T-helper 2 cell treated with Interferon-gamma antibody and Interleukin-4, amounts not matched to agents 5 μg/mL and 100 μg/mL, for 36 hours (primary cell): ENCODE measurements at regions not wholly inside any gene's neighbourhood (a gene's known extent, or its start where the extent isn't known, plus 50 kb on each side); places are given as distances from the start of the nearest gene placed in this dataset.

Source experiments
- DNase-seq: peaks from one replicate; pipeline ENCODE4 v3.0.0; 2021; ENCODE audit warnings: low spot score
- H3K27ac Mint-ChIP-seq: one replicate; pipeline ENCODE4 v1.8.0; 2021; ENCODE audit warnings: mild to moderate bottlenecking, mixed read lengths
- H3K27me3 Mint-ChIP-seq: one replicate; pipeline ENCODE4 v1.8.0; 2021; ENCODE audit warnings: low read depth, mixed read lengths
- H3K36me3 Mint-ChIP-seq: one replicate; pipeline ENCODE4 v1.8.0; 2021; ENCODE audit warnings: low read depth, mixed read lengths
- H3K4me1 Mint-ChIP-seq: one replicate; pipeline ENCODE4 v1.8.0; 2021; ENCODE audit warnings: low read depth, mixed read lengths
- H3K4me3 Mint-ChIP-seq: one replicate; pipeline ENCODE4 v1.8.0; 2022; ENCODE audit warnings: mild to moderate bottlenecking, moderate library complexity, mixed read lengths
- H3K9me3 Mint-ChIP-seq: one replicate; pipeline ENCODE4 v1.8.0; 2021; ENCODE audit warnings: mixed read lengths

DNA sequence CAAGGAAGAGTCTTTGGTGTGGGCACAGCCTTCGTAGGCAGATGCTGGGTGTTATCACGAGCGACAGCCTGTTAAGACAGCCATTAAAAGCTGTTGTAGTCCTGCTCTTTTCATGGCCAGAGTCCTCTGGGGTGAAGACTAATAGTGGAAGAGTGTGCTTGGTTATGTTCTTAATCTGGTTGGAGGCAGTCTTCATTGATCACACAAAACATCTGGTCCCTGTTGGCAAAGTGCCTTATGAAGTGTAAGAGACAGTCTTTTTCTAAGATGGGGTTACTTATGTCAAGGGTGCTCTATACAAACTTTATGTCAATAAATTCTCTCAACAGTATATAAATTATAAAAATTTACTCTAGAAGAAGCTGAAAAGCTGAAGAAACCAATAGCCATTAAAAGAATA lies 280.4 kb downstream of the CAAP1 start:
- Mint-ChIP-seq H3K9me3 (no peaks in the 10 kb centered on the region), H3K4me1 (no peaks in the 10 kb centered on the region), H3K27ac (no peak overlapping the region), H3K27me3 (no peaks in the 10 kb centered on the region), H3K4me3 (no peak overlapping the region), H3K36me3 (no peaks in the 10 kb centered on the region)
- no peak for DNase-seq

GRCh38 chr9:26606756-26607155 lies 285.8 kb downstream of the CAAP1 start:
- Mint-ChIP-seq H3K27ac (no peak overlapping the region), H3K4me1 (no peaks in the 10 kb centered on the region), H3K36me3 (no peaks in the 10 kb centered on the region), H3K9me3 (peaks cover 4% of the 10 kb centered on the region), H3K4me3 (no peak overlapping the region), H3K27me3 (no peaks in the 10 kb centered on the region)
- DNase-seq = no peak

DNA sequence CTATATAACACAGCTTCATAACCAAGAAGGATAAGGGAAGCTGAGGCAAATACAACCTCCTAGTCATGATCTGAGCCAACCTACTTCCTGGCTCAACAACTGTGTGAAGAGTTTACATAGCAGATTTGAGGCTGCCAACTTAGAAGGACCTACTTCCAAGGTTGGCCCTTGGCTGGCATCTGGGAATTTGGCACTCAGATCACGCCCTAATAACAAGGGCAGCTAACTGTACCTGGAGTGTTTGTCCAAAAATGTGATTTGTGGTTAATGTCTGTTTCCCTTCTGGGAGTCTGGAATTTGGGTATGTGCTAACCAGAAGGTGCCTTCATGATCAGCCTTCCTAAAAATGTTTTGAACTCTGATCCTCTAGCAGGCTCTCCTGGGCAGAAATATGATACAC lies 287.2 kb downstream of the CAAP1 start:
- no peak for DNase-seq
- peaks cover 10% of the 10 kb centered on the region for H3K9me3 Mint-ChIP-seq
- no peaks in the 10 kb centered on the region for H3K4me1 Mint-ChIP-seq
- no peaks in the 10 kb centered on the region for H3K27me3 Mint-ChIP-seq
- H3K4me3 Mint-ChIP-seq = no peak overlapping the region
- H3K27ac Mint-ChIP-seq = no peak overlapping the region
- no peaks in the 10 kb centered on the region for H3K36me3 Mint-ChIP-seq

GRCh38 chr9:26604076-26604662 lies 288.4 kb downstream of the CAAP1 start:
- H3K4me1 Mint-ChIP-seq = no peaks in the 10 kb centered on the region
- H3K9me3 Mint-ChIP-seq = peaks cover 10% of the 10 kb centered on the region
- H3K36me3 Mint-ChIP-seq = no peaks in the 10 kb centered on the region
- H3K4me3 Mint-ChIP-seq = no peak overlapping the region
- H3K27ac Mint-ChIP-seq = no peak overlapping the region
- H3K27me3 Mint-ChIP-seq = no peaks in the 10 kb centered on the region
- no peak for DNase-seq

- Mint-ChIP-seq H3K27me3 (no peaks in the 10 kb centered on the region), H3K9me3 (peaks cover 10% of the 10 kb centered on the region), H3K4me1 (no peaks in the 10 kb centered on the region), H3K27ac (no peak overlapping the region), H3K4me3 (no peak overlapping the region), H3K36me3 (no peaks in the 10 kb centered on the region)
- no peak for DNase-seq
These were observed 289.0 kb downstream of the CAAP1 start for GRCh38 chr9:26603617-26604016.

DNA sequence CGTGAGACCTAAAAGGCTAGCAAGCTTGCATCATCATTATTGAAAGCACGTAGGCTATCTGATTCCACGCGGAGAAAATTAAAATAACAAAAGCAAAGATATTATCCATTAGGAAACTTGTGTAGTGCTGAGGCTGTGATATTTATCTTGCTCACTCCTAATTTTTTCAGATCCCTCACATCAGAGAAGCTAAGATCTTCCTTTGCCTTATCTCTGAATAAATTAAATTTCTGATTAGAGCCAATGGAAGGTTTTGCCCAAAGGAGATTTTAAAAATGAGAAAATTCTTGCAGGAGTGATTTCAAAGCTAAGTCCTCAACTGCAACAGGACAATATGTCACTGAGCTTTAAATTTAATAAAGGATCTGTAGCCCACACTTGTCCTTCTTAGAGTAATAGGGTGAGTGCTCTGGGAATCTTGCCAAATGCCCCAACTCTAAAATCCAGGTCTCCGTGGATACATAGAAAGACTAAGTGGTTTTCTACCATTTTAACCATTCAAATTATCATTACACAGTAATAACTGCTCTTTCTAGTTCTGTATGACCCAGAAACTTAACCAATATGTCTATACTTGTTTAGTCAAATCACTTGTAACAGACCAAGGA lies 295.0 kb downstream of the CAAP1 start:
- Mint-ChIP-seq H3K36me3 (no peaks in the 10 kb centered on the region), H3K4me3 (no peak overlapping the region), H3K27ac (no peak overlapping the region), H3K4me1 (no peaks in the 10 kb centered on the region), H3K9me3 (peaks cover 24% of the 10 kb centered on the region), H3K27me3 (no peaks in the 10 kb centered on the region)
- DNase-seq = no peak

DNA sequence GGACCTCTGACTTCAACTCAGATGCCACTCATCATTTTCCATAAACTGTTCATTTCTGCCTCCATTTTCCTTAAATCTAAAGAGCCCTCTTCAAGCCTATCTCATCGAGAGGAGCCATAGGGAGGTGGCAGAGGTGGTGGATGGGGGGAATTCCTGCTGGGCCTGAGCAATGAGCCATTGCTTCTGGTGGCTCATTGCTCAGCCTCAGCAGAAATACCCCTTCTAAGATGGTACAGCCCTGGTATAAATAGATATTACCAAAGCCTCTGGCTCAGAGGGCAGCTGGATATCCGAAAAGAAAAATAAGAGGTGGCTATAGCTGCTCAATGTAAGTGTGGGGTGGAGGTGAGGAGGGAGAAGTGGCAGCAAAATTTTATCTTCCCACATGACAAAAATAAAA lies 313.5 kb downstream of the CAAP1 start:
- Mint-ChIP-seq H3K4me1 (no peaks in the 10 kb centered on the region), H3K36me3 (no peaks in the 10 kb centered on the region)

GRCh38 chr9:26574898-26575440 lies 317.6 kb downstream of the CAAP1 start:
- Mint-ChIP-seq H3K36me3 (no peaks in the 10 kb centered on the region), H3K9me3 (no peaks in the 10 kb centered on the region), H3K4me1 (no peaks in the 10 kb centered on the region), H3K27ac (no peak overlapping the region), H3K27me3 (no peaks in the 10 kb centered on the region), H3K4me3 (no peak overlapping the region)
- no peak for DNase-seq

More for the DNA sequence above, 313.5 kb downstream of the CAAP1 start:
- Mint-ChIP-seq H3K27me3 (no peaks in the 10 kb centered on the region), H3K27ac (no peak overlapping the region), H3K4me3 (no peak overlapping the region), H3K9me3 (no peaks in the 10 kb centered on the region)
- DNase-seq = no peak

DNA sequence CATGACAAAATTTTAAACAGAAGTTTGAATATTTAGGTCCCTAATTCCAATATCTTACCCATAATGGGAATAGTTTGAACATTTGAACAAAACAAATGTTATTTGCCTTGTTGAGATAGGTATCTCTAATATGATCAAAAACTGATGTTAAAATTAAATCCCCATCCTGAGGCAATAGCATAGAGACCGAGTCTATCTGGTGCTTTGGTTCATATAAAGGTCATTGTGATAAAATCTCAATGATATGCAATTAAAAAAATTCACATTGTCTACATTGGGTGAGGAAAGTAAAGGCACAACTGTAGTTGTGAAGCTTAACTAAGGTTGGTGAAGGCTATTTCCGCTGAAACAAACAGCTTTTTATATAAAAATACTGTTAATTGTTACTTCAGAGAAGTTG lies 318.3 kb downstream of the CAAP1 start:
- Mint-ChIP-seq H3K4me3 (no peak overlapping the region), H3K36me3 (no peaks in the 10 kb centered on the region), H3K27ac (no peak overlapping the region), H3K9me3 (no peaks in the 10 kb centered on the region), H3K27me3 (no peaks in the 10 kb centered on the region), H3K4me1 (no peaks in the 10 kb centered on the region)
- no peak for DNase-seq

GRCh38 chr9:26567976-26568375 lies 324.6 kb downstream of the CAAP1 start:
- Mint-ChIP-seq H3K4me1 (no peaks in the 10 kb centered on the region), H3K36me3 (no peaks in the 10 kb centered on the region), H3K27ac (no peak overlapping the region), H3K4me3 (no peak overlapping the region), H3K27me3 (no peaks in the 10 kb centered on the region), H3K9me3 (peaks cover 4% of the 10 kb centered on the region)
- DNase-seq = no peak

DNA sequence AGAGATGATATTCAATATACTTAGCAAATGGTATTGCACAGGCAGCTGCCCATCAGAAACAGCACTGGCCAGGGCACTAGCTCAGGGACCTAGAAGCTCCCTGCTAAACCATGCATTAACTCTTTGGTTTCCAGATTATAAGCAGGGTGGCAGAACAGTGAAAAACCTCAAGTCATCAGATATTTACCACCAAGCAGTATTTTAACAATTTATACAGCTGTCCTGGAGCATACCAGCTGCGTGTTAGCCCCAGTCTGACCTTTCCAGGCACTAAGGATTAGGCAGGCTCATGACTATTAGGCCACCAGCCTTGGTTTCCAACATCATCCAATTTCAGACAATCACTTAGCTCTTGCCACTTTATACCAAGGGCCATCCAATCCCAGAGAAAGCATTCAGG lies 326.5 kb downstream of the CAAP1 start:
- no peaks in the 10 kb centered on the region for H3K36me3 Mint-ChIP-seq
- no peaks in the 10 kb centered on the region for H3K27me3 Mint-ChIP-seq
- H3K9me3 Mint-ChIP-seq = peaks cover 14% of the 10 kb centered on the region
- H3K4me1 Mint-ChIP-seq = no peaks in the 10 kb centered on the region
- no peak overlapping the region for H3K27ac Mint-ChIP-seq
- DNase-seq = no peak
- H3K4me3 Mint-ChIP-seq = no peak overlapping the region

DNA sequence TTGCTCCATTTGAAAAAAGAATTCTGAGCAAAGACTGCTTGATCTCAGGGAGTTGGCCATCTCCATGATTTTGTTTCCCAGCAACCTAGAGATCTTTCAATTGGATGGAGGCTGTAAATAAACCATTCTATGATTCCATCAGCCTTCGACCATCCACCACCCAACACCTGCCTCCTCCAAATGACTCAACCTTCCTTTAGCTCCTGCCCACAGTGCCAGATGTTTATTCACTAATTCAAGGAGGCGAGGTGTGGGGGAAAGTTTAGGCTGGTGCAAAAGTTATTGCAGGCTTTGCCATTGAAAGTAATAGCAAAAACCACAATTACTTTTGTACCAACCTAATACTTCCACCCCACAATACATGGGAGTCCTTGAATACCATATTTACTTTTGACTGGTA lies 327.5 kb downstream of the CAAP1 start:
- H3K9me3 Mint-ChIP-seq = peaks cover 14% of the 10 kb centered on the region
- no peaks in the 10 kb centered on the region for H3K27me3 Mint-ChIP-seq
- H3K4me1 Mint-ChIP-seq = no peaks in the 10 kb centered on the region
- DNase-seq = no peak
- no peak overlapping the region for H3K4me3 Mint-ChIP-seq
- no peak overlapping the region for H3K27ac Mint-ChIP-seq
- no peaks in the 10 kb centered on the region for H3K36me3 Mint-ChIP-seq

GRCh38 chr9:26562338-26562737 lies 330.3 kb downstream of the CAAP1 start:
- peaks cover 16% of the 10 kb centered on the region for H3K9me3 Mint-ChIP-seq
- DNase-seq = no peak
- no peak overlapping the region for H3K4me3 Mint-ChIP-seq
- no peaks in the 10 kb centered on the region for H3K4me1 Mint-ChIP-seq
- no peaks in the 10 kb centered on the region for H3K27me3 Mint-ChIP-seq
- H3K27ac Mint-ChIP-seq = no peak overlapping the region
- no peaks in the 10 kb centered on the region for H3K36me3 Mint-ChIP-seq

GRCh38 chr9:26561928-26562327 lies 330.7 kb downstream of the CAAP1 start:
- no peak overlapping the region for H3K4me3 Mint-ChIP-seq
- no peaks in the 10 kb centered on the region for H3K36me3 Mint-ChIP-seq
- H3K27me3 Mint-ChIP-seq = no peaks in the 10 kb centered on the region
- H3K4me1 Mint-ChIP-seq = no peaks in the 10 kb centered on the region
- DNase-seq = no peak
- H3K9me3 Mint-ChIP-seq = peaks cover 19% of the 10 kb centered on the region
- no peak overlapping the region for H3K27ac Mint-ChIP-seq

GRCh38 chr9:26559506-26559905 lies 333.1 kb downstream of the CAAP1 start:
- Mint-ChIP-seq H3K9me3 (peaks cover 26% of the 10 kb centered on the region), H3K4me1 (no peaks in the 10 kb centered on the region), H3K4me3 (no peak overlapping the region), H3K27me3 (no peaks in the 10 kb centered on the region), H3K27ac (no peak overlapping the region), H3K36me3 (no peaks in the 10 kb centered on the region)
- DNase-seq = no peak
